HCT116 (cell line): ENCODE measurements at regions not wholly inside any gene's neighbourhood (a gene's known extent, or its start where the extent isn't known, plus 50 kb on each side); places are given as distances from the start of the nearest gene placed in this dataset.
"Not testable (repeated sequence)": the region's sequence is repeated elsewhere in the genome, so short reads cannot be mapped to it uniquely, and the experiment has no call there.

Experiments
- ATAC-seq: fragments of 200-7000 bp; cut with Tn5 transposase; 2 replicates; pipeline ENCODE4 v1.9.1; 2020; ENCODE audit warnings: mild to moderate bottlenecking, moderate library complexity
- BruUV-seq: library from RNA; stranded (reverse); fragments of 400-500 nt; replicated peaks from 2 replicates; lab custom pipeline; 2021; lab: Mats Ljungman, UMichigan
- CTCF ChIA-PET: fragments of 300-600 bp; sonication (Branson Sonifier 250); formaldehyde crosslinking; loops from one replicate; lab custom pipeline; 2021; ENCODE audit warnings: antibody characterized with exemption; lab: Charles Lee
- POLR2A ChIA-PET: fragments of 300-600, 350-600 bp; sonication (Branson Sonifier 250); formaldehyde crosslinking; loops from one replicate; lab custom pipeline; 2021; ENCODE audit warnings: antibody characterized with exemption; lab: Charles Lee
- RAD21 ChIA-PET, 2 experiments: fragments of 300-600 bp; sonication (Branson Sonifier 250); formaldehyde crosslinking; loops; one replicate each; lab custom pipeline; 2023; ENCODE audit warnings: low total read pairs in 2 of 2; ENCODE audit not compliant: uncharacterized antibody in 2 of 2, unreplicated experiment in 2 of 2, low non-redundant PET in 1 of 2; lab: Charles Lee
- DNase-seq: peaks from one replicate; pipeline ENCODE4 v3.0.0-alpha.2; 2010; ENCODE audit warnings: low read depth, low spot score
- H2AFZ ChIP-seq: fragments of 200-600 bp; shearing (Covaris generic), sonication (generic); 2 replicates; pipeline ENCODE4 v1.6.1; 2017; ENCODE audit warnings: low read depth, mixed run types, mixed read lengths, antibody characterized with exemption, low read length; ENCODE audit not compliant: poor library complexity, severe bottlenecking
- H3K27ac ChIP-seq: 2 replicates; pipeline ENCODE4 v1.5.1; 2012; ENCODE audit warnings: low read depth, low read length
- H3K27me3 ChIP-seq: fragments of 200-600 bp; sonication (generic); 2 replicates; pipeline ENCODE4 v1.6.1; 2016; ENCODE audit warnings: mixed run types, low read length, mixed read lengths; ENCODE audit not compliant: insufficient read depth
- H3K36me3 ChIP-seq, 2 experiments: fragments of 200-500 bp in 1 of 2; fragments of 200-600 bp in 1 of 2; sonication (Bioruptor generic) in 1 of 2; sonication (generic) in 1 of 2; 2 replicates each; pipeline versions ENCODE4 v1.5.1 to v1.6.1; 2014 to 2016; ENCODE audit warnings: low read length in 2 of 2, inconsistent platforms in 1 of 2, mixed read lengths in 1 of 2, mixed run types in 1 of 2; ENCODE audit not compliant: insufficient read depth in 2 of 2, control insufficient read depth in 1 of 2
- H3K4me1 ChIP-seq, 2 experiments: fragments of 200-600 bp in 1 of 2; sonication (generic) in 1 of 2; 2 replicates each; pipeline versions ENCODE4 v1.5.1 to v1.6.1; 2012 to 2017; ENCODE audit warnings: low read length in 2 of 2, inconsistent platforms in 1 of 2, mild to moderate bottlenecking in 1 of 2, mixed read lengths in 1 of 2, mixed run types in 1 of 2, moderate library complexity in 1 of 2; ENCODE audit not compliant: insufficient read depth in 2 of 2, control insufficient read depth in 1 of 2
- H3K4me2 ChIP-seq: fragments of 200-600 bp; sonication (generic); 2 replicates; pipeline ENCODE4 v1.6.1; 2017; ENCODE audit warnings: mixed run types, low read length, mixed read lengths
- H3K4me3 ChIP-seq, 2 experiments: fragments of 200-600 bp in 1 of 2; sonication (generic) in 1 of 2; replicated peaks in 1 of 2; 2 replicates each; pipeline ENCODE4 v1.5.1; 2011 to 2016; ENCODE audit warnings: low read length in 2 of 2, control low read depth in 1 of 2, low read depth in 1 of 2, mild to moderate bottlenecking in 1 of 2, mixed read lengths in 1 of 2, mixed run types in 1 of 2
- H3K79me2 ChIP-seq: fragments of 200-600 bp; sonication (generic); 2 replicates; pipeline ENCODE4 v1.6.1; 2017; ENCODE audit warnings: mild to moderate bottlenecking, mixed run types, low read length, moderate library complexity, mixed read lengths; ENCODE audit not compliant: insufficient read depth
- H3K9ac ChIP-seq: fragments of 200-600 bp; sonication (generic); 2 replicates; pipeline ENCODE4 v1.6.1; 2016; ENCODE audit warnings: low read length, mixed read lengths
- H3K9me2 ChIP-seq: fragments of 200-600 bp; sonication (generic), shearing (Covaris generic); 2 replicates; pipeline ENCODE4 v1.6.1; 2017; ENCODE audit warnings: mixed run types, mild to moderate bottlenecking, moderate library complexity; ENCODE audit not compliant: insufficient read depth
- H3K9me3 ChIP-seq, 2 experiments: fragments of 200-500 bp in 1 of 2; fragments of 200-600 bp in 1 of 2; sonication (Bioruptor generic) in 1 of 2; sonication (generic) in 1 of 2; 2 replicates each; pipeline ENCODE4 v1.6.1; 2014 to 2017; ENCODE audit warnings: low read length in 2 of 2, mixed read lengths in 2 of 2, inconsistent platforms in 1 of 2, low read depth in 1 of 2, mild to moderate bottlenecking in 1 of 2, mixed run types in 1 of 2, moderate library complexity in 1 of 2; ENCODE audit not compliant: control insufficient read depth in 1 of 2, insufficient read depth in 1 of 2
- H4K20me1 ChIP-seq: fragments of 200-600 bp; sonication (generic), shearing (Covaris generic); 2 replicates; pipeline ENCODE4 v1.6.1; 2017; ENCODE audit warnings: mixed run types, mild to moderate bottlenecking, moderate library complexity; ENCODE audit not compliant: insufficient read depth
- CBX3 ChIP-seq: IDR thresholded peaks from 2 replicates; pipeline ENCODE4 v1.6.1; 2012; ENCODE audit warnings: low read depth
- CEBPB ChIP-seq: IDR thresholded peaks from 2 replicates; pipeline ENCODE4 v1.6.1; 2012; ENCODE audit warnings: low read depth
- CTCF ChIP-seq, 3 experiments: fragments of 200-600 bp in 1 of 3; sonication (generic) in 1 of 3; IDR thresholded peaks in 2 of 3; conservative IDR thresholded peaks in 1 of 3; 2 replicates each; pipeline ENCODE4 v1.5.1; 2012 to 2017; ENCODE audit warnings: low read depth in 2 of 3, low read length in 2 of 3, antibody characterized with exemption in 1 of 3, borderline replicate concordance in 1 of 3, control low read depth in 1 of 3, mild to moderate bottlenecking in 1 of 3, mixed read lengths in 1 of 3, mixed run types in 1 of 3, moderate library complexity in 1 of 3; ENCODE audit not compliant: insufficient read depth in 1 of 3
- EGR1 ChIP-seq: IDR thresholded peaks from 2 replicates; pipeline ENCODE4 v1.6.1; 2012; ENCODE audit warnings: low read depth
- ELF1 ChIP-seq: IDR thresholded peaks from 2 replicates; pipeline ENCODE4 v1.6.1; 2012; ENCODE audit warnings: low read depth, borderline replicate concordance
- EZH2phosphoT487 ChIP-seq: fragments of 200-600 bp; IDR thresholded peaks from 2 replicates; pipeline ENCODE4 v1.6.1; 2018; ENCODE audit warnings: antibody characterized with exemption, borderline replicate concordance
- FOSL1 ChIP-seq: IDR thresholded peaks from 2 replicates; pipeline ENCODE4 v1.6.1; 2012; ENCODE audit warnings: low read depth
- POLR2A ChIP-seq: IDR thresholded peaks from 2 replicates; pipeline ENCODE4 v1.7.0; 2011; ENCODE audit warnings: borderline replicate concordance; ENCODE audit not compliant: insufficient read depth, insufficient read length; ENCODE audit errors: extremely low read depth
- intact Hi-C: fragments of 100-400 bp; cut with micrococcal nuclease; formaldehyde crosslinking; loops from 2 replicates; pipeline ENCODE4 v1.10.0; 2022

- no peak for DNase-seq
- CTCF ChIA-PET: no interaction called here
- Histone ChIP-seq H4K20me1 (no peaks in the 10 kb centered on the region), H3K9ac (no peak overlapping the region), H3K36me3 (no peaks in the 10 kb centered on the region)
- TF ChIP-seq EZH2phosphoT487 (no peak), POLR2A (no peak), EGR1 (no peak), CBX3 (no peak), ELF1 (no peak), CTCF (IDR thresholded peaks at IDR 0.05 in 2 of 3, conservative IDR thresholded peaks at IDR 0.05 in 1 of 3; ENCODE audit: borderline replicate concordance in 1 of 3, insufficient read depth in 1 of 3, low read depth in 2 of 3, low read length in 2 of 3) (no peak), FOSL1 (no peak), CEBPB (no peak)
- TF ChIP-seq, all 23 proteins: peak for 0
- H3K4me2 ChIP-seq: no peak overlapping the region
- no peaks in the 10 kb centered on the region; the same call in 1 of the 2 replicates for H3K9me2 ChIP-seq
- POLR2A ChIA-PET: no interaction called here
- no peak overlapping the region for H2AFZ ChIP-seq
- no peaks in the 10 kb centered on the region for H3K27me3 ChIP-seq
- H3K79me2 ChIP-seq: no peaks in the 10 kb centered on the region
- no peaks in the 10 kb centered on the region for H3K4me1 ChIP-seq
- RAD21 ChIA-PET: no interaction called here
- intact Hi-C loops: no loop called here
- BruUV-seq: no TSS peak
- no peak overlapping the region for H3K27ac ChIP-seq
- no peaks in the 10 kb centered on the region for H3K9me3 ChIP-seq
- ATAC-seq: no peak
- no peak overlapping the region for H3K4me3 ChIP-seq
Measured at GRCh38 chr20:1747953-1748577, 90.5 kb upstream of the SIRPG start.

GRCh38 chr20:1742049-1742434, 84.5 kb upstream of the SIRPG start:
- H3K79me2 ChIP-seq, H4K20me1 ChIP-seq, H3K9me3 ChIP-seq, H3K4me1 ChIP-seq, H2AFZ ChIP-seq, H3K9me2 ChIP-seq, RAD21 ChIA-PET, ATAC-seq, intact Hi-C loops, H3K36me3 ChIP-seq, CTCF ChIA-PET, H3K27ac ChIP-seq, H3K9ac ChIP-seq, DNase-seq, H3K4me2 ChIP-seq, H3K4me3 ChIP-seq, BruUV-seq, POLR2A ChIA-PET: not testable (repeated sequence)
- peaks cover 28% of the 10 kb centered on the region for H3K27me3 ChIP-seq
